Keratinocyte (primary cell): ENCODE measurements at regions not wholly inside any gene's neighbourhood (a gene's known extent, or its start where the extent isn't known, plus 50 kb on each side); places are given as distances from the start of the nearest gene placed in this dataset.

ENCODE experiments used
- DNase-seq: peaks from one replicate; pipeline ENCODE4 v3.0.0-alpha.2; 2011; ENCODE audit warnings: low read depth, missing footprints, low spot score
- FAIRE-seq: peaks from 2 replicates; lab custom pipeline; 2011; peaks lifted over from hg19 to GRCh38; lab: Jason Lieb, UNC
- H2AFZ ChIP-seq: 2 replicates; pipeline ENCODE4 v1.6.0; 2012; ENCODE audit warnings: low read length, control low read depth, inconsistent platforms; ENCODE audit not compliant: control insufficient read depth
- H3K27ac ChIP-seq: 2 replicates; pipeline ENCODE4 v1.5.1; 2011; ENCODE audit warnings: low read length; ENCODE audit not compliant: control insufficient read depth, insufficient read depth
- H3K27me3 ChIP-seq: 3 replicates; pipeline ENCODE4 v1.6.0; 2011; ENCODE audit warnings: low read length; ENCODE audit not compliant: control insufficient read depth, insufficient read depth; ENCODE audit errors: extremely low read depth
- H3K36me3 ChIP-seq, 2 experiments: 2 replicates in 1 of 2; 3 replicates in 1 of 2; pipeline ENCODE4 v1.5.1; 2011; ENCODE audit warnings: low read length in 2 of 2, mild to moderate bottlenecking in 1 of 2; ENCODE audit not compliant: control insufficient read depth in 2 of 2, insufficient read depth in 2 of 2; ENCODE audit errors: extremely low read depth in 1 of 2
- H3K4me1 ChIP-seq: 3 replicates; pipeline ENCODE4 v1.5.1; 2011; ENCODE audit warnings: low read length; ENCODE audit not compliant: control insufficient read depth, insufficient read depth; ENCODE audit errors: extremely low read depth
- H3K4me2 ChIP-seq: 3 replicates; pipeline ENCODE4 v1.6.0; 2011; ENCODE audit warnings: low read depth, low read length; ENCODE audit not compliant: control insufficient read depth, insufficient read depth; ENCODE audit errors: extremely low read depth
- H3K4me3 ChIP-seq, 3 experiments: fragments of 200-600 bp in 1 of 3; sonication (generic) in 1 of 3; 2 replicates in 2 of 3; 3 replicates in 1 of 3; pipeline ENCODE4 v1.5.1; 2011 to 2016; ENCODE audit warnings: low read length in 3 of 3, mild to moderate bottlenecking in 3 of 3, control low read depth in 2 of 3, inconsistent platforms in 1 of 3, low read depth in 1 of 3, mixed read lengths in 1 of 3, mixed run types in 1 of 3, moderate library complexity in 1 of 3; ENCODE audit not compliant: control insufficient read depth in 2 of 3, insufficient read depth in 2 of 3; ENCODE audit errors: extremely low read depth in 1 of 3
- H3K79me2 ChIP-seq: 2 replicates; pipeline ENCODE4 v1.6.0; 2012; ENCODE audit warnings: low read length; ENCODE audit not compliant: control insufficient read depth, insufficient read depth
- H3K9ac ChIP-seq: 3 replicates; pipeline ENCODE4 v1.6.0; 2011; ENCODE audit warnings: low read length; ENCODE audit not compliant: control insufficient read depth, insufficient read depth; ENCODE audit errors: extremely low read depth
- H3K9me1 ChIP-seq: 3 replicates; pipeline ENCODE4 v1.6.0; 2011; ENCODE audit warnings: low read length; ENCODE audit not compliant: control insufficient read depth, insufficient read depth; ENCODE audit errors: extremely low read depth
- H3K9me3 ChIP-seq: 2 replicates; pipeline ENCODE4 v1.5.1; 2012; ENCODE audit warnings: low read depth, low read length; ENCODE audit not compliant: control insufficient read depth
- H4K20me1 ChIP-seq: 3 replicates; pipeline ENCODE4 v1.6.0; 2011; ENCODE audit warnings: low read length; ENCODE audit not compliant: control insufficient read depth, insufficient read depth; ENCODE audit errors: extremely low read depth
- EZH2 ChIP-seq: IDR thresholded peaks from one replicate; pipeline ENCODE4 v1.6.1; 2012; ENCODE audit warnings: inconsistent platforms, mild to moderate bottlenecking, low read length, moderate library complexity
- dilution Hi-C: fragments of 300-500 bp; cut with MboI; formaldehyde crosslinking; loops from one replicate; pipeline ENCODE4 v1.7.0; 2020; ENCODE audit warnings: low sequenced_read_pairs; ENCODE audit not compliant: extremely low pct_ligation_motif_present
- TF ChIP-seq, protein P1 (sequence below), 3 experiments: IDR thresholded peaks in 1 of 3; conservative IDR thresholded peaks in 1 of 3; optimal IDR thresholded peaks in 1 of 3; 2 replicates in 2 of 3; 3 replicates in 1 of 3; pipeline versions ENCODE3 to v1.5.1; 2011; ENCODE audit warnings: low read length in 3 of 3, mild to moderate bottlenecking in 3 of 3, moderate library complexity in 2 of 3, control low read depth in 1 of 3, inconsistent platforms in 1 of 3; ENCODE audit not compliant: insufficient read depth in 2 of 3; ENCODE audit errors: extremely low read depth in 1 of 3

DNA sequence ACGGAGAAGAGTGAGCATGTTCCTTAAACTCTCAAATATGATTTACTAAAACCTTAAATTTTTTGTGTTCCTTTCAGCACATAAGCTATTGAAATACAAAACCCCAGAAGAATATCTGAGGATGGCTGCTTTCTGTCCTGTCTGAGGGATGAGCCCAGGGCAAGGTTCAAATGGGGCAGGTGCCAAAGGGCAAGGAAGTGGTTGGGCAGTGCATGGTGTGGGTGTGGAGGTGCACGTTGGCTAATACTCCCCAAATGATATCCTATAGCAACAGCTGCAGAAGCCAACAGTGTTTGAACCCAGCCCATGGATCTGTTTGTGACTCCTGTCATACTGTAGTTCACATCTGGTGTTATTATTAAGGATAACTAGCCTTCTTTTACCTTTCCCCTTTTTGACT, 183.0 kb downstream of the CDCA7 start:
- FAIRE-seq, result no peak
- no peak overlapping the region for H3K27ac ChIP-seq
- H3K4me1 ChIP-seq, result no peaks in the 10 kb centered on the region

DNA sequence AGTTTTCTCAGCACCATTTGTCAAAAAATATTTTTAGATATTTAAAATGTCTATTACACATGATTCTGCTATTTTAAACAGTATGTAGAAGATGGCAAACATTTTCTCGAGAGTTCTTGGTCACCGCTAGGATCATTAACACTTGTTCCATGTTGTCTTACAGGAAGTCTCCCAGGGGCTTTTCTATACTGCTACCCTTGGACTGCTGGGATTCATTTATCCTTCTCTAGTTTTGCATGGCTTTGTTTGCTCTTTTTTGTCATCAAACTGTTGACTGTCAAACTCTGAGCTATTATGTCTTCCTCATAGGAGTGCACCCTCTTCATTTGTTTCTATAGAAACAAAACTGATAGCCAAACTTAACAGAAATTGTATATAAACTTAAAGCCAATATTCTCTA, 184.9 kb downstream of the CDCA7 start:
- no peak for TF ChIP-seq EZH2
- TF ChIP-seq, protein P1, sequence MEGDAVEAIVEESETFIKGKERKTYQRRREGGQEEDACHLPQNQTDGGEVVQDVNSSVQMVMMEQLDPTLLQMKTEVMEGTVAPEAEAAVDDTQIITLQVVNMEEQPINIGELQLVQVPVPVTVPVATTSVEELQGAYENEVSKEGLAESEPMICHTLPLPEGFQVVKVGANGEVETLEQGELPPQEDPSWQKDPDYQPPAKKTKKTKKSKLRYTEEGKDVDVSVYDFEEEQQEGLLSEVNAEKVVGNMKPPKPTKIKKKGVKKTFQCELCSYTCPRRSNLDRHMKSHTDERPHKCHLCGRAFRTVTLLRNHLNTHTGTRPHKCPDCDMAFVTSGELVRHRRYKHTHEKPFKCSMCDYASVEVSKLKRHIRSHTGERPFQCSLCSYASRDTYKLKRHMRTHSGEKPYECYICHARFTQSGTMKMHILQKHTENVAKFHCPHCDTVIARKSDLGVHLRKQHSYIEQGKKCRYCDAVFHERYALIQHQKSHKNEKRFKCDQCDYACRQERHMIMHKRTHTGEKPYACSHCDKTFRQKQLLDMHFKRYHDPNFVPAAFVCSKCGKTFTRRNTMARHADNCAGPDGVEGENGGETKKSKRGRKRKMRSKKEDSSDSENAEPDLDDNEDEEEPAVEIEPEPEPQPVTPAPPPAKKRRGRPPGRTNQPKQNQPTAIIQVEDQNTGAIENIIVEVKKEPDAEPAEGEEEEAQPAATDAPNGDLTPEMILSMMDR (optimal IDR thresholded peaks at IDR 0.05 in 1 of 3, IDR thresholded peaks at IDR 0.05 in 1 of 3, conservative IDR thresholded peaks at IDR 0.05 in 1 of 3; ENCODE audit: extremely low read depth in 1 of 3, insufficient read depth in 2 of 3, low read length in 3 of 3), result no peak
- Histone ChIP-seq H3K9me3 (no peaks in the 10 kb centered on the region), H3K4me1 (no peaks in the 10 kb centered on the region), H3K4me2 (no peak overlapping the region), H2AFZ (no peak overlapping the region), H3K36me3 (no peaks in the 10 kb centered on the region), H3K9me1 (no peaks in the 10 kb centered on the region), H3K27ac (no peak overlapping the region), H3K4me3 (no peak overlapping the region), H3K27me3 (no peaks in the 10 kb centered on the region), H3K79me2 (peaks cover 5% of the 10 kb centered on the region), H3K9ac (no peak overlapping the region), H4K20me1 (no peaks in the 10 kb centered on the region)
- DNase-seq (no peak), FAIRE-seq (no peak)
- dilution Hi-C loops, result no loop called here

More for the DNA sequence above, 183.0 kb downstream of the CDCA7 start:
- Histone ChIP-seq H3K9me3 (no peaks in the 10 kb centered on the region), H3K4me2 (no peak overlapping the region), H3K79me2 (peaks cover 5% of the 10 kb centered on the region), H3K9me1 (no peaks in the 10 kb centered on the region), H4K20me1 (no peaks in the 10 kb centered on the region), H3K36me3 (no peaks in the 10 kb centered on the region), H3K4me3 (no peak overlapping the region), H3K9ac (no peak overlapping the region), H3K27me3 (no peaks in the 10 kb centered on the region), H2AFZ (no peak overlapping the region)
- no peak for DNase-seq
- TF ChIP-seq, protein P1 (optimal IDR thresholded peaks at IDR 0.05 in 1 of 3, IDR thresholded peaks at IDR 0.05 in 1 of 3, conservative IDR thresholded peaks at IDR 0.05 in 1 of 3; ENCODE audit: extremely low read depth in 1 of 3, insufficient read depth in 2 of 3, low read length in 3 of 3), result no peak
- dilution Hi-C loops, result no loop called here
